Hindlimb muscle (tissue), 1 donor: ENCODE measurements at regions not wholly inside any gene's neighbourhood (a gene's known extent, or its start where the extent isn't known, plus 50 kb on each side); places are given as distances from the start of the nearest gene placed in this dataset.
A peak's percentile ranks its signal among the peaks of the same experiment; 100 is the strongest.

Experiments
- DNase-seq: peaks from one replicate; pipeline ENCODE4 v3.0.0-alpha.2; 2013

- DNase-seq = no peak
These were observed 58.3 kb upstream of the PLAC1 start for GRCh38 chrX:134716620-134717012.

GRCh38 chrX:134715930-134716619 lies 57.8 kb upstream of the PLAC1 start:
- DNase-seq = no peak

- DNase-seq = no peak
These were observed 56.4 kb upstream of the PLAC1 start for GRCh38 chrX:134714633-134715110.

GRCh38 chrX:134713618-134714107 lies 55.4 kb upstream of the PLAC1 start:
- no peak for DNase-seq

GRCh38 chrX:134712272-134712671 lies 54.0 kb upstream of the PLAC1 start:
- no peak for DNase-seq

GRCh38 chrX:134711135-134711921 lies 53.1 kb upstream of the PLAC1 start:
- peak; percentile 43 for DNase-seq
